ENCODE measurements at regions not wholly inside any gene's neighbourhood (a gene's known extent, or its start where the extent isn't known, plus 50 kb on each side); places are given as distances from the start of the nearest gene placed in this dataset.

GRCh38 chr1:58911841-58912499, 128.1 kb upstream of the JUN start:
- DNase-seq (ENCODE audit: low spot score): no peak

DNA sequence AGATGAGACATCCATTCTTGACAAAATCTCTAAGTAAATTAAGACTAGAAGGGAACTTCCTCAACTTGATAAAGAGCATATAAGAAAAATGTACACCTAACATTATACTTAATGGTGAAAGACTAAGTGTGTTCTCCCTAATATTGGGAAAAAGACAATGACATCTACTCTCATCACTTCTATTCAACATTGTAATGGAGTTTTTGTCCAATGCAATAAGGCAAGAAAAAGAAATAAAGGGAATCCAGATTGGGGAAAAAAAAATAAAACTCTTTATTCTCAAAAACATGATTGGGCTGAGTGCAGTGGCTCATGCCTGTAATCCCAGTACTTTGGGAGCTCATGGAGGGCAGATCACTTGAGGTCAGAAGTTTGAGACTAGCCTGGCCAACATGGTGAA, 131.1 kb upstream of the JUN start:
- no peak for DNase-seq (ENCODE audit: low spot score)

- no peak for DNase-seq (ENCODE audit: low spot score)
These were observed 133.6 kb upstream of the JUN start for GRCh38 chr1:58917436-58917835.

GRCh38 chr1:58919226-58919958, 135.5 kb upstream of the JUN start:
- DNase-seq (ENCODE audit: low spot score): no peak

- no peak for DNase-seq (ENCODE audit: low spot score)
These were observed 136.1 kb upstream of the JUN start for GRCh38 chr1:58919959-58920321.

DNA sequence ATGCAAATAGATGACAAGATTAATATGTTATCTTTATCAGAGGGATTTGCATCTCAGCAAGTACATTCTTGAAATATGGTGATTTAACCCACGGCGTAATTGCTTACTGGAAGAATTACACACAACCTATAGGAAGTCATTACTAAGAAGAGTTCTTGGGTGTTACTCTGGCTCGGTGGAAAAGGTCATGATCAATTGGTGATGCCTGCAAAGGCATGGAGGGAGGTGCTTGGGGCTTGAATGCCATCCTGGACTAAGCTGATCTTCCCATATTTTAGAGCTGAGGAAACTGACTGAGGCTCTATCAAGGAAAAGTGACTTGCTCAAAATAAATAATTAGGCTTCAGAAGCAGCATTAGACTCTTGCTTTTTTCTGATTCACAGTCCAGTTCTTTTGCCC, 137.5 kb upstream of the JUN start:
- DNase-seq (ENCODE audit: low spot score): no peak

GRCh38 chr1:58921751-58922150, 137.9 kb upstream of the JUN start:
- DNase-seq (ENCODE audit: low spot score): no peak

- DNase-seq (ENCODE audit: low spot score): no peak
These were observed 138.6 kb upstream of the JUN start for GRCh38 chr1:58922302-58923089.

DNA sequence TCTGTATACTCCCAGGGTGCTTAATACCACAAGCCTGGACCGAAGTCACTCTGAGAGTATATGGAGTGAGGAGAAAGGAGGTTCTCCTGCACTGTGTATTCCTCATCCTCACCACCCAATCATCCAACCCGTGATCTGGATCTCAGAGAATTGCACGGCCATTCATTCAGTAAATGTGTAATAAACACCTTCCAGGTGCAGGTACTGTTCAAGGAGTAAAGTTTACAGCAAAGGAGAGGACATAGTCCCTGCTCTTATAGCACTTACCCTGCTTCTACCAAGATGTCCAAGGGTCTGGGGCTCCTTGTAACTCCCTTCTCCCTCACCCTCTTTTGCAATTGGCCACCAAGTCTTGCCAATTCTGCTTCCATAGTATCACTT, 139.2 kb upstream of the JUN start:
- no peak for DNase-seq (ENCODE audit: low spot score)

DNA sequence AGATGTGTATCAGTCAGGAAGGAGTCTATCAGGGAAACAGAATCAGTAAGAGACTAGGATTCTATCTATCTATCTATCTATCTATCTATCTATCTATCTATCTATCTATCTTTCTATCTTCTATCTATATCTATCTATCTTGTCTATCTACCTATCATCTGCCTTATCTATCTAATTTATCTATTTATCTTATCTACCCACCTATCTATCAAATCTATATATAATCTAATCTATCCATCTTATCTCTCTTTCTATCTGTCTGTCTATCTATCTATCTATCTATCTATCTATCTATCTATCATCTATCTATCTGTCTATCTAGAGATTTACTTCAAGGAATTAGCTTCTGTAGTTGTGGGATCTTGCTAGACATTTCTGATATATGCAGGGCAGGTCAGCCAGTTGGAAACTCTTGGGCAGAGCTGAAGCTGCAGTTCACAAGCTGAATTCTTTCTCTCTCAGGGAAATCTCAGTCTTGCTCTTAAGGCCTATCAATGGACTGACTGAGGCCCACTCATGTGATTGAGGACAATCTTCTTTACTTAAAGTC, 140.2 kb upstream of the JUN start:
- DNase-seq (ENCODE audit: low spot score): no peak

- no peak for DNase-seq (ENCODE audit: low spot score)
These were observed 141.0 kb upstream of the JUN start for GRCh38 chr1:58924821-58925220.

GRCh38 chr1:58925247-58925646, 141.4 kb upstream of the JUN start:
- DNase-seq (ENCODE audit: low spot score): no peak

GRCh38 chr1:58926152-58926551, 142.3 kb upstream of the JUN start:
- no peak for DNase-seq (ENCODE audit: low spot score)

DNA sequence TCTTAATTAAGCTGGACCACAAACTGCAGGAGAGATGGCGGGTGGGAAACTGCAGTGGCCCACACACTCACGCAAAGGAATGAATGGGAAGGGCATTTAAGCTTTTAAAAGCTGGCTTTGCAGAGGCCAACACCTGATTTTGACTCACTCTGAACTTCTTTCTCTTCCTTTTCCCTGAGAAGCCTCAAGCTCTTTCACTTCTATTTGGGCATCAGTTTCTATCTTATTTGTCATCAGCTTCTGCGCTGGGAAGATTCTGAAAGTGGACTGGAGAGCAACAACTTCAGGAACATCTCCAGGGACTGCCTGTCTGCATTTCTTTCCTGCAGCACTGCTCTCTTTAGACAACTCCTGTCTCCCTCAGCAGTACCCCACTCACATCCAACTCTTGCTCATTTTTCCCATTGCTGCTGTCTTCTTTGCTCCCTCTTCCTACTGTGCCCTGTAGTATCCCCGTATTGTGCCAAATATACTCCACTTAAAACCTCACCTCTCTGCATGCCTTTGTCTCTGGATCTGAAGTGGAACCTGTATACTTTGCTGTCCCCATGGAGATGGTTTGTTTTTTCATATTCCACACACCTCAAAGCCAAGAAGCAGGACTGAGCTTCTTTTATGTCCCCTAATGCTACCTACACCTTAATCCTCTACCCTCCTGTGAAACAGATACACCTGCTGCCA, 143.3 kb upstream of the JUN start:
- DNase-seq (ENCODE audit: low spot score): no peak

DNA sequence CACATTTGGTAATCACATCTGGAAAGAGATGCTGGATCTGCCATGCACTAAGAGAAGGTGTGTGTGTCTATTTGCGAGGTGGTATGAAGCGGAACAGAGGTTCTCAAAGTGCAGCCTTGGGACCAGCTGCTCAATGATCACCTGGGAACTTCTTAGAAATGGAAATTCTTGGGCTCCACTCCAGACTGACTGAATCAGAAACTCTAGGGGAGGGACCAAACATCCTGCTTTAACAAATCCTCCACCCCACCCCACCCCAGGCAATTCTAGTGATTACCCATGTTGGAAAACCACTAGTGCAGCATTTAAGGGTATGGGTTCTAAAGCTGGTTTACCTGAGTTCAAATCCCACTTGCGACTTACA, 143.9 kb upstream of the JUN start:
- no peak for DNase-seq (ENCODE audit: low spot score)

DNA sequence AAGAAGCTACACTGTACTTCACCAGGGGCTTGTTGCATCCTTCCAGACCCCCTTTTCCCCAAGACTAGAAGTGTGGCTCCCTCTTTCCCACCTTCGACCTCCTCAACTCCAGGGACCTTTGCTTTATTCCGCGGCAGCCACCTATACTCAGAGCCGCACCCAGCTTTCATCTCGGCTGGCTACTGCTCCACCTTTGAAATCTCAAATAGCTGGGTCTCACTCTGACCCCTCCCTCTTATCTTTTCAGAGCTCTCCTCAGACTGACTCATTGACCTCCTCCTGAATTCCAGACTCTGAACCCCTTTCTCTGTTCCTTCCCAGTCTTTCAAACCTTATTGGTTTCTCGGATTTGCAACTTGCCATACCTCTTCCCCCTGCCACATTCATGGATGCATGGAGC, 144.7 kb upstream of the JUN start:
- no peak for DNase-seq (ENCODE audit: low spot score)

DNA sequence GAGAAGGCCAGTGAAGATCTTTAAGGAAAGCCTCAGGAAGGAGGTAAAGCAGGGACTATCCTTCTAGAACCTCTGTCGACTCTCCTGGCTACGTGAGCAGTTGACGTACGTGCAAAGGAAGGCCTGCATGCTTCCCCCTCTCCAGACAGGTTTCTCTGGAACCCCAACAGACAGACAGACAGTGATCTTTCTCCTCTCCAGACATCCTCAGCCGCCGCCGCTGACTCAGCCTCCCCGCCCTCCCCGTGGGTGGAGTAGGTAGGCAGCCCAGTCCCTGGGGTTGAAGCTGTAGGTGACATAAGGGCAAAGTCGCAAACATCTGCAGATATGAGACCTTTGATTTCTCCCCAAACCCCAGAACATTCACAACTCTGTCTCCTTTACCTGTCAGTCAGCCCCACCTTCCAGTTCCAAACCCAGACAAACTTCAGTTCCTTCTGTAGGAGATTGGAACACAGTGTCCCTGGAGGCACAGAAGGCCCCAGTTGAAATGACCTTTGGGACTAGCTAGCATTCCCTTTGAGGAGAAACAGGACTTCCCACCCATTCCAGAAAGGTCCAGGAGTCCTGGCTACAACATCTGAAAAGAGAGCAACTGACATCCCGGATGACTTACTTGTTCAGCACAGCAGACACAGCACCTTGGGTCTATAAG, 146.0 kb upstream of the JUN start:
- no peak for DNase-seq (ENCODE audit: low spot score)

DNA sequence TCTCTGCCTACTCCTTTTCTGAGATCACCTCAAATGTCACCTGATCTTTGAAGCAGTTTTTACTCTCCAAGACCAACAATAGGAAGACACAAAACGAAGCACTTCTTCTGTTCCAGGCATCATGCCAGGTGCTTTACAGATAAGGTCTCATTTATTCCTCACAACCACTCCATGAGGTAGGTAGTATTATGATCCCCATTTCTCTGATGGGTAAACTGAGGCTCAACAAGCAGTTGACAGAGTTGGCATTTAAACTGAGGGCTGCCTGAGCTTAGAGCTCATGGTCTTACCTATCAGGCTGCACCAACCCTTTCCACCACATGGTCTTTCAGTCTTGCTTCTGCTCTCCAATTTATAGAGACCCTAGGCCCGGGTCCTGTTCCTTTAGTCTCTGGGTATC, 147.2 kb upstream of the JUN start:
- DNase-seq (ENCODE audit: low spot score): no peak

DNA sequence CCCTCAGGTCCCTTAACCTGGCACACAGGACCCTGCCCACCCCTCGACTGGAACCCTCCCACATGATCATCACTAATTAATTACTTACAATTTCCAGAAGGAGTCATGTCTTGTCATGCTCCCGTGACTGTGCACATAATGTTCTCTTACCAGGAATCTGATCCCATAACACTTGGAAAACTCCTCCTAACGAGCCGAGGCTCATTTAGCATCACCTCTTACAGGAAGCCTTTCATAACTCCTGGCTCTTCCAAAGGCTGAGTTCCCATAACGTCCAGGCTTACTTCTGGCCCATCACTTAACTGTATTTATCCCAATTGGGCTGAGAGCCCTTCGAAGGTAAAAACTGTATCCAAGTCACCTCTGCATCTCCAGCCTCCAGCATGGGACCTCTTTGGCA, 147.9 kb upstream of the JUN start:
- DNase-seq (ENCODE audit: low spot score): no peak

GRCh38 chr1:58932859-58933598, 149.2 kb upstream of the JUN start:
- peak; percentile 47 for DNase-seq (ENCODE audit: low spot score)

DNA sequence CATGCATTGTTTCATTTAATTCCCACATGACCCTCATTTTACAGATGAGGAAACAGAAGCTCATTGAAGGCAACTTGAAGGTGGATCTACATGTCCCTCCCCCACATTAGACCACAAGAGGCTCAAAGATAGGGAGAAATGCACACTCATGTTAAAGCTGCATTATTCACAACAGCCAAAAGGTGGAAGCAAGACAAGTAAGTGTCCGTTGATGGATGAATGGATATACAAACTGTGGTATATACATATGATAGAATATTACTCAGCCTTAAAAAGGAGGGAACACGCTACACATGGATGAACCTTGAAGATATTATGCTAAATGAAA, 149.7 kb upstream of the JUN start:
- no peak for DNase-seq (ENCODE audit: low spot score)
